SK-N-SH treated with all-trans-retinoic acid at 6 μM for 48 hours (cell line): ENCODE measurements at regions not wholly inside any gene's neighbourhood (a gene's known extent, or its start where the extent isn't known, plus 50 kb on each side); places are given as distances from the start of the nearest gene placed in this dataset.

ENCODE experiments used
- ATAC-seq: fragments of 200-7000 bp; cut with Tn5 transposase; 3 replicates; pipeline ENCODE4 v1.9.1; 2020; ENCODE audit warnings: mild to moderate bottlenecking, moderate library complexity
- ARNTL ChIP-seq: fragments of 450-650 bp; formaldehyde crosslinking; IDR thresholded peaks from 2 replicates; pipeline ENCODE4 v1.5.0; 2020; ENCODE audit warnings: low read depth, mild to moderate bottlenecking, moderate library complexity, borderline replicate concordance
- BACH2 ChIP-seq: fragments of 250-450 bp; sonication (Bioruptor Pico); IDR thresholded peaks from 2 replicates; pipeline ENCODE4 v1.9.0; 2021; ENCODE audit warnings: mild to moderate bottlenecking, borderline replicate concordance
- CSDC2 ChIP-seq: fragments of 250-450 bp; sonication (Bioruptor Pico); IDR thresholded peaks from 2 replicates; pipeline ENCODE4 v1.5.0; 2020; ENCODE audit warnings: mild to moderate bottlenecking, moderate library complexity
- ESRRG ChIP-seq: fragments of 250-450 bp; sonication (Bioruptor Pico); IDR thresholded peaks from 2 replicates; pipeline ENCODE4 v1.6.1; 2021; ENCODE audit warnings: mild to moderate bottlenecking
- GLIS3 ChIP-seq: fragments of 250-450 bp; sonication (Bioruptor Pico); IDR thresholded peaks from 2 replicates; pipeline ENCODE4 v1.5.0; 2020; ENCODE audit warnings: mild to moderate bottlenecking, moderate library complexity
- ISL1 ChIP-seq: fragments of 250-450 bp; sonication (Bioruptor Pico); IDR thresholded peaks from 2 replicates; pipeline ENCODE4 v2.1.2; 2022; ENCODE audit warnings: mild to moderate bottlenecking, moderate library complexity
- OSR1 ChIP-seq: fragments of 250-450 bp; sonication (Bioruptor Pico); IDR thresholded peaks from 2 replicates; pipeline ENCODE4 v1.8.0; 2022; ENCODE audit warnings: moderate library complexity, mild to moderate bottlenecking, inconsistent platforms
- PPARA ChIP-seq: fragments of 250-450 bp; sonication (Bioruptor Pico); IDR thresholded peaks from 2 replicates; pipeline ENCODE4 v1.5.0; 2020; ENCODE audit warnings: mild to moderate bottlenecking, borderline replicate concordance
- RARB ChIP-seq: fragments of 250-450 bp; sonication (Bioruptor Pico); IDR thresholded peaks from 2 replicates; pipeline ENCODE4 v1.8.0; 2021; ENCODE audit warnings: mild to moderate bottlenecking, moderate library complexity
- SNAI2 ChIP-seq: fragments of 250-450 bp; sonication (Bioruptor Pico); IDR thresholded peaks from 2 replicates; pipeline ENCODE4 v1.5.0; 2020; ENCODE audit warnings: mild to moderate bottlenecking, moderate library complexity
- TCF4 ChIP-seq: fragments of 250-450 bp; sonication (Bioruptor Pico); IDR thresholded peaks from 2 replicates; pipeline ENCODE4 v1.8.0; 2021; ENCODE audit warnings: mild to moderate bottlenecking, moderate library complexity, borderline replicate concordance
- TOX ChIP-seq: fragments of 250-450 bp; sonication (Bioruptor Pico); IDR thresholded peaks from 2 replicates; pipeline ENCODE4 v1.8.0; 2021; ENCODE audit warnings: mild to moderate bottlenecking, moderate library complexity, borderline replicate concordance
- ZFP3 ChIP-seq: fragments of 250-450 bp; sonication (Bioruptor Pico); IDR thresholded peaks from 2 replicates; pipeline ENCODE4 v1.5.0; 2020; ENCODE audit warnings: mild to moderate bottlenecking, moderate library complexity
- ZFP30 ChIP-seq: fragments of 450-650 bp; formaldehyde crosslinking; IDR thresholded peaks from 2 replicates; pipeline ENCODE4 v1.5.0; 2022; ENCODE audit warnings: mild to moderate bottlenecking, moderate library complexity
- ZNF565 ChIP-seq: fragments of 450-650 bp; formaldehyde crosslinking; conservative IDR thresholded peaks from 2 replicates; pipeline ENCODE4 v1.5.0; 2020; ENCODE audit warnings: low read depth, mild to moderate bottlenecking, moderate library complexity
- ZNF70 ChIP-seq: fragments of 450-650 bp; formaldehyde crosslinking; IDR thresholded peaks from 2 replicates; pipeline ENCODE4 v1.5.0; 2020; ENCODE audit warnings: mild to moderate bottlenecking, moderate library complexity
- ZNF8 ChIP-seq: fragments of 450-650 bp; formaldehyde crosslinking; IDR thresholded peaks from 2 replicates; pipeline ENCODE4 v1.5.0; 2020; ENCODE audit warnings: mild to moderate bottlenecking, moderate library complexity
- TF ChIP-seq, protein P1 (sequence below): fragments of 250-450 bp; sonication (Bioruptor Pico); IDR thresholded peaks from 2 replicates; pipeline ENCODE4 v1.5.1; 2020; ENCODE audit warnings: low read depth, mild to moderate bottlenecking, moderate library complexity
- TF ChIP-seq, protein P2 (sequence below): fragments of 250-450 bp; sonication (Bioruptor Pico); IDR thresholded peaks from 2 replicates; pipeline ENCODE4 v1.5.0; 2020; ENCODE audit warnings: mild to moderate bottlenecking, moderate library complexity
- TF ChIP-seq, protein P3 (sequence below): fragments of 250-450 bp; sonication (Bioruptor Pico); IDR thresholded peaks from 2 replicates; pipeline ENCODE4 v1.8.0; 2020; ENCODE audit warnings: mild to moderate bottlenecking, moderate library complexity, borderline replicate concordance
- TF ChIP-seq, protein P4 (sequence below): fragments of 250-450 bp; sonication (Bioruptor Pico); IDR thresholded peaks from 2 replicates; pipeline ENCODE4 v1.5.1; 2021; ENCODE audit warnings: mild to moderate bottlenecking, moderate library complexity

DNA sequence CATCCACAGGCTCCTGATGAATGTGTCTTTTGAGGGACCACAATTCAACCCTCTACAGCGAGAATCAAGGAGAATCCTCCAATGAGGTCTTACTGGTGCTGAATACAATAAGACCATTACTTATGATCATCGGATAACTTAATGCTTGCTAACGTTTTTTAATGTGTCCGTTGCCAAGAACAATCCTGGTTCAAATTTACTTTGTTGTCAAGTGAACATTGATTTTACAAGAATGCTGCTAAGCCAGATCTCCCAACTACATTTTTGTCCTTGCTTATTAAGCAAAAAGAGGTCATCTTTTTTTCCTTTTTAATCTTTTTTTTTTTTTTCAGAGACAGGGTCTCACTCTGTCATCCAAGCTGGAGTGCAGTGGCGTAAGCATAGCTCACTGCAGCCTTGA is 93.7 kb downstream of the THNSL2 start:
- no peak for ATAC-seq
- no peak for TF ChIP-seq ZNF8 (CRISPR knock-in tag)
- TF ChIP-seq ZFP30 (CRISPR knock-in tag), result no peak
- no peak for TF ChIP-seq OSR1
- TF ChIP-seq ESRRG, result no peak
- no peak for TF ChIP-seq PPARA (CRISPR knock-in tag)
- TF ChIP-seq ZNF565 (CRISPR knock-in tag), result no peak
- TF ChIP-seq, protein P1, sequence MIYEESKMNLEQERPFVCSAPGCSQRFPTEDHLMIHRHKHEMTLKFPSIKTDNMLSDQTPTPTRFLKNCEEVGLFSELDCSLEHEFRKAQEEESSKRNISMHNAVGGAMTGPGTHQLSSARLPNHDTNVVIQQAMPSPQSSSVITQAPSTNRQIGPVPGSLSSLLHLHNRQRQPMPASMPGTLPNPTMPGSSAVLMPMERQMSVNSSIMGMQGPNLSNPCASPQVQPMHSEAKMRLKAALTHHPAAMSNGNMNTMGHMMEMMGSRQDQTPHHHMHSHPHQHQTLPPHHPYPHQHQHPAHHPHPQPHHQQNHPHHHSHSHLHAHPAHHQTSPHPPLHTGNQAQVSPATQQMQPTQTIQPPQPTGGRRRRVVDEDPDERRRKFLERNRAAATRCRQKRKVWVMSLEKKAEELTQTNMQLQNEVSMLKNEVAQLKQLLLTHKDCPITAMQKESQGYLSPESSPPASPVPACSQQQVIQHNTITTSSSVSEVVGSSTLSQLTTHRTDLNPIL (CRISPR knock-in tag), result no peak
- TF ChIP-seq, protein P2, sequence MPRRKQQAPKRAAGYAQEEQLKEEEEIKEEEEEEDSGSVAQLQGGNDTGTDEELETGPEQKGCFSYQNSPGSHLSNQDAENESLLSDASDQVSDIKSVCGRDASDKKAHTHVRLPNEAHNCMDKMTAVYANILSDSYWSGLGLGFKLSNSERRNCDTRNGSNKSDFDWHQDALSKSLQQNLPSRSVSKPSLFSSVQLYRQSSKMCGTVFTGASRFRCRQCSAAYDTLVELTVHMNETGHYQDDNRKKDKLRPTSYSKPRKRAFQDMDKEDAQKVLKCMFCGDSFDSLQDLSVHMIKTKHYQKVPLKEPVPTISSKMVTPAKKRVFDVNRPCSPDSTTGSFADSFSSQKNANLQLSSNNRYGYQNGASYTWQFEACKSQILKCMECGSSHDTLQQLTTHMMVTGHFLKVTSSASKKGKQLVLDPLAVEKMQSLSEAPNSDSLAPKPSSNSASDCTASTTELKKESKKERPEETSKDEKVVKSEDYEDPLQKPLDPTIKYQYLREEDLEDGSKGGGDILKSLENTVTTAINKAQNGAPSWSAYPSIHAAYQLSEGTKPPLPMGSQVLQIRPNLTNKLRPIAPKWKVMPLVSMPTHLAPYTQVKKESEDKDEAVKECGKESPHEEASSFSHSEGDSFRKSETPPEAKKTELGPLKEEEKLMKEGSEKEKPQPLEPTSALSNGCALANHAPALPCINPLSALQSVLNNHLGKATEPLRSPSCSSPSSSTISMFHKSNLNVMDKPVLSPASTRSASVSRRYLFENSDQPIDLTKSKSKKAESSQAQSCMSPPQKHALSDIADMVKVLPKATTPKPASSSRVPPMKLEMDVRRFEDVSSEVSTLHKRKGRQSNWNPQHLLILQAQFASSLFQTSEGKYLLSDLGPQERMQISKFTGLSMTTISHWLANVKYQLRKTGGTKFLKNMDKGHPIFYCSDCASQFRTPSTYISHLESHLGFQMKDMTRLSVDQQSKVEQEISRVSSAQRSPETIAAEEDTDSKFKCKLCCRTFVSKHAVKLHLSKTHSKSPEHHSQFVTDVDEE (CRISPR knock-in tag), result no peak
- no peak for TF ChIP-seq ZNF70 (CRISPR knock-in tag)
- TF ChIP-seq ZFP3, result no peak
- no peak for TF ChIP-seq TOX

DNA sequence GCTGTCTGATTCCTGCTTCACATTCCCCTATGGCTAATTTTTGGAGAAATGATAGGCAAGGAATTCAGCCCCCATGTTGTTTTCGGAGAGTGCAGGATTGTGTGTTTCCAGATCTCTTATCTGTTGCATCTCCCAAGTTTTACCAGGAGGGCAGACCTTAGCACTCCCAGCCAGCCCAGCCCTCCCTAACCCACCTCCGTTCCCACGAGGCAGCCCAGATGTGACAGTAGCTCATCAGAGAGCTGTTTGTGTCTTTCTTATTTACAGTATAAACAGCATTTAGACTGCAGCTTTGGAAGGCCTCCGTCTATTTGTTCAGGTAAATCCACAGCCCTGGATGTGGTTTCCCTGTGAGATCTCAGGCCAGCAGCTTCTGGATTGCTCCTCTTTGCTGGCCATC is 91.6 kb downstream of the THNSL2 start:
- TF ChIP-seq ZFP30 (CRISPR knock-in tag) (no peak), SNAI2 (CRISPR knock-in tag) (no peak), ZFP3 (no peak), CSDC2 (no peak), ZNF8 (CRISPR knock-in tag) (no peak), GLIS3 (CRISPR knock-in tag) (no peak), ARNTL (CRISPR knock-in tag) (no peak), TCF4 (CRISPR knock-in tag) (no peak), ESRRG (no peak), OSR1 (no peak), ZNF565 (CRISPR knock-in tag) (no peak)
- TF ChIP-seq, protein P3, sequence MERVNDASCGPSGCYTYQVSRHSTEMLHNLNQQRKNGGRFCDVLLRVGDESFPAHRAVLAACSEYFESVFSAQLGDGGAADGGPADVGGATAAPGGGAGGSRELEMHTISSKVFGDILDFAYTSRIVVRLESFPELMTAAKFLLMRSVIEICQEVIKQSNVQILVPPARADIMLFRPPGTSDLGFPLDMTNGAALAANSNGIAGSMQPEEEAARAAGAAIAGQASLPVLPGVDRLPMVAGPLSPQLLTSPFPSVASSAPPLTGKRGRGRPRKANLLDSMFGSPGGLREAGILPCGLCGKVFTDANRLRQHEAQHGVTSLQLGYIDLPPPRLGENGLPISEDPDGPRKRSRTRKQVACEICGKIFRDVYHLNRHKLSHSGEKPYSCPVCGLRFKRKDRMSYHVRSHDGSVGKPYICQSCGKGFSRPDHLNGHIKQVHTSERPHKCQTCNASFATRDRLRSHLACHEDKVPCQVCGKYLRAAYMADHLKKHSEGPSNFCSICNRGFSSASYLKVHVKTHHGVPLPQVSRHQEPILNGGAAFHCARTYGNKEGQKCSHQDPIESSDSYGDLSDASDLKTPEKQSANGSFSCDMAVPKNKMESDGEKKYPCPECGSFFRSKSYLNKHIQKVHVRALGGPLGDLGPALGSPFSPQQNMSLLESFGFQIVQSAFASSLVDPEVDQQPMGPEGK, result no peak
- TF ChIP-seq, protein P2 (CRISPR knock-in tag), result no peak
- ATAC-seq, result no peak

DNA sequence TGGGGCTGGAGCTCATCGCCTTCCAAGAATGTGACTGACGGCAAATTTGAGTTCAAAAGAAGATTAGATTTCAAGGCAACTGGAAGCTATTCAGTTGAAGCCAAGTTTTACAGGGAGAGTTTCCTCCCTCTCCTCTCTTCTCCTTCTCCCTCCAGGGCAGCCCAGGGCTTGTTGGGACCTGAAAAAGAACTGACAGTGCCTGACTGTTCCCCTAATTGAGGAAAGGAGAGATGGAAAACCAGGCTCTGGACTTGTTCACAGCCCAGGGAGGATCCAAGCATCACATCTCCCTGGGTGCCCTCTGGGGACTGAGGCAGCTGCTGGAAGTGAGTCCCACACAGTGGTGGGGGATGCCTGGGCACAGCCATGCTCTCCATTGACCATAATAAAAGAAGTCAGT is 88.1 kb downstream of the THNSL2 start:
- no peak for ATAC-seq
- TF ChIP-seq ZNF8 (CRISPR knock-in tag), result no peak
- no peak for TF ChIP-seq SNAI2 (CRISPR knock-in tag)
- TF ChIP-seq ISL1 (CRISPR knock-in tag), result no peak
- no peak for TF ChIP-seq BACH2
- TF ChIP-seq RARB (CRISPR knock-in tag), result no peak
- TF ChIP-seq, protein P4, sequence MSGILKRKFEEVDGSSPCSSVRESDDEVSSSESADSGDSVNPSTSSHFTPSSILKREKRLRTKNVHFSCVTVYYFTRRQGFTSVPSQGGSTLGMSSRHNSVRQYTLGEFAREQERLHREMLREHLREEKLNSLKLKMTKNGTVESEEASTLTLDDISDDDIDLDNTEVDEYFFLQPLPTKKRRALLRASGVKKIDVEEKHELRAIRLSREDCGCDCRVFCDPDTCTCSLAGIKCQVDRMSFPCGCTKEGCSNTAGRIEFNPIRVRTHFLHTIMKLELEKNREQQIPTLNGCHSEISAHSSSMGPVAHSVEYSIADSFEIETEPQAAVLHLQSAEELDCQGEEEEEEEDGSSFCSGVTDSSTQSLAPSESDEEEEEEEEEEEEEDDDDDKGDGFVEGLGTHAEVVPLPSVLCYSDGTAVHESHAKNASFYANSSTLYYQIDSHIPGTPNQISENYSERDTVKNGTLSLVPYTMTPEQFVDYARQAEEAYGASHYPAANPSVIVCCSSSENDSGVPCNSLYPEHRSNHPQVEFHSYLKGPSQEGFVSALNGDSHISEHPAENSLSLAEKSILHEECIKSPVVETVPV, result no peak
- TF ChIP-seq TOX, result no peak
- TF ChIP-seq, protein P2 (CRISPR knock-in tag), result no peak
- TF ChIP-seq ARNTL (CRISPR knock-in tag), result no peak
- TF ChIP-seq, protein P3, result no peak
